GM23338 (cell line): ENCODE measurements at regions not wholly inside any gene's neighbourhood (a gene's known extent, or its start where the extent isn't known, plus 50 kb on each side); places are given as distances from the start of the nearest gene placed in this dataset.

Experiments
- CTCF ChIP-seq, 2 experiments: fragments of 200-600 bp in 1 of 2; sonication (generic) in 1 of 2; conservative IDR thresholded peaks; 2 replicates each; pipeline versions ENCODE4 v1.5.1 to v1.6.1; 2016 to 2017; ENCODE audit warnings: antibody characterized with exemption in 2 of 2, low read depth in 2 of 2, mild to moderate bottlenecking in 2 of 2, moderate library complexity in 1 of 2
- EZH2 ChIP-seq: fragments of 200-600 bp; sonication (generic); IDR thresholded peaks from one replicate; pipeline ENCODE4 v1.8.0; 2017; ENCODE audit warnings: antibody characterized with exemption, mild to moderate bottlenecking, low read depth; ENCODE audit not compliant: unreplicated experiment
- EZH2phosphoT487 ChIP-seq: fragments of 200-600 bp; sonication (generic); IDR thresholded peaks from one replicate; pipeline ENCODE4 v1.8.1; 2018; ENCODE audit warnings: antibody characterized with exemption; ENCODE audit not compliant: unreplicated experiment
- POLR2AphosphoS5 ChIP-seq: IDR thresholded peaks from 2 replicates; pipeline ENCODE4 v1.6.1; 2016; ENCODE audit warnings: antibody characterized with exemption, low read depth

- TF ChIP-seq CTCF (conservative IDR thresholded peaks at IDR 0.05; ENCODE audit: low read depth in 2 of 2) (peak; percentile 69 to 80), EZH2phosphoT487 (no peak), EZH2 (no peak), POLR2AphosphoS5 (no peak)
These were observed 137.1 kb downstream of the BRMS1L start for GRCh38 chr14:35963209-35963608.
